ENCODE measurements at regions not wholly inside any gene's neighbourhood (a gene's known extent, or its start where the extent isn't known, plus 50 kb on each side); places are given as distances from the start of the nearest gene placed in this dataset.

GRCh38 chr12:13587721-13588390 lies 391.3 kb downstream of the EMP1 start:
- Histone ChIP-seq H3K36me3 (ENCODE audit: control insufficient read depth in 2 of 2, extremely low read depth in 1 of 2, insufficient read depth in 1 of 2, low read length in 1 of 2) (no peaks in the 10 kb centered on the region), H3K4me1 (ENCODE audit: control insufficient read depth in 1 of 2, extremely low read depth in 1 of 2, insufficient read depth in 2 of 2, low read length in 2 of 2) (no peaks in the 10 kb centered on the region), H3K27ac (ENCODE audit: low read length) (no peak overlapping the region), H3K4me3 (ENCODE audit: control insufficient read depth in 1 of 2, extremely low read depth in 1 of 2, low read length in 1 of 2) (no peak overlapping the region), H3K9me3 (no peaks in the 10 kb centered on the region), H3K27me3 (replicated peaks in 1 of 2; ENCODE audit: control insufficient read depth in 2 of 2, extremely low read depth in 1 of 2, insufficient read depth in 2 of 2, low read length in 1 of 2) (no peaks in the 10 kb centered on the region)
- Mint-ChIP-seq H3K4me3 (no peak overlapping the region), H3K9me3 (no peaks in the 10 kb centered on the region), H3K27me3 (peaks cover 0 to 3% of the 10 kb centered on the region in 2 donors), H3K27ac (no peak overlapping the region), H3K36me3 (no peaks in the 10 kb centered on the region), H3K4me1 (no peaks in the 10 kb centered on the region)
- WGBS (ENCODE audit: insufficient coverage) = 80% methylated on average over 1 of the region's 5 CpGs
- CTCF ChIA-PET = no interaction called here
- POLR2A ChIA-PET = no interaction called here
- DNase-seq (no peak), ATAC-seq (replicated peaks in 1 of 4) (no peak)

- Histone ChIP-seq H3K27me3 (replicated peaks in 1 of 2; ENCODE audit: control insufficient read depth in 2 of 2, extremely low read depth in 1 of 2, insufficient read depth in 2 of 2, low read length in 1 of 2) (no peaks in the 10 kb centered on the region), H3K27ac (ENCODE audit: low read length) (no peak overlapping the region), H3K4me1 (ENCODE audit: control insufficient read depth in 1 of 2, extremely low read depth in 1 of 2, insufficient read depth in 2 of 2, low read length in 2 of 2) (no peaks in the 10 kb centered on the region), H3K4me3 (ENCODE audit: control insufficient read depth in 1 of 2, extremely low read depth in 1 of 2, low read length in 1 of 2) (no peak overlapping the region), H3K9me3 (no peaks in the 10 kb centered on the region), H3K36me3 (ENCODE audit: control insufficient read depth in 2 of 2, extremely low read depth in 1 of 2, insufficient read depth in 1 of 2, low read length in 1 of 2) (no peaks in the 10 kb centered on the region)
- DNase-seq (no peak), ATAC-seq (replicated peaks in 1 of 4) (no peak)
- Mint-ChIP-seq H3K36me3 (no peaks in the 10 kb centered on the region), H3K27ac (no peak overlapping the region), H3K9me3 (no peaks in the 10 kb centered on the region), H3K27me3 (peaks cover 0 to 3% of the 10 kb centered on the region in 2 donors), H3K4me3 (no peak overlapping the region), H3K4me1 (no peaks in the 10 kb centered on the region)
- ChIA-PET POLR2A (no interaction called here), CTCF (no interaction called here)
- 88% methylated on average over 2 of the region's 5 CpGs for WGBS (ENCODE audit: insufficient coverage)
Observed at GRCh38 chr12:13586361-13586760, 389.8 kb downstream of the EMP1 start.

GRCh38 chr12:13584541-13584940 lies 388.0 kb downstream of the EMP1 start:
- peaks cover 0 to 3% of the 10 kb centered on the region in 2 donors for H3K27me3 Mint-ChIP-seq
- Histone ChIP-seq H3K27me3 (replicated peaks in 1 of 2; ENCODE audit: control insufficient read depth in 2 of 2, extremely low read depth in 1 of 2, insufficient read depth in 2 of 2, low read length in 1 of 2) (no peaks in the 10 kb centered on the region), H3K4me1 (ENCODE audit: control insufficient read depth in 1 of 2, extremely low read depth in 1 of 2, insufficient read depth in 2 of 2, low read length in 2 of 2) (no peaks in the 10 kb centered on the region), H3K4me3 (ENCODE audit: control insufficient read depth in 1 of 2, extremely low read depth in 1 of 2, low read length in 1 of 2) (no peak overlapping the region), H3K27ac (ENCODE audit: low read length) (no peak overlapping the region), H3K36me3 (ENCODE audit: control insufficient read depth in 2 of 2, extremely low read depth in 1 of 2, insufficient read depth in 1 of 2, low read length in 1 of 2) (no peaks in the 10 kb centered on the region), H3K9me3 (no peaks in the 10 kb centered on the region)
- ChIA-PET CTCF (no interaction called here), POLR2A (no interaction called here)
- ATAC-seq (replicated peaks in 1 of 4) = no peak
- no CpG with 5 or more reads among the region's 2 CpGs for WGBS (ENCODE audit: insufficient coverage)
- H3K4me1 Mint-ChIP-seq = no peaks in the 10 kb centered on the region
- DNase-seq = no peak
- H3K27ac Mint-ChIP-seq = no peak overlapping the region
- H3K9me3 Mint-ChIP-seq = no peaks in the 10 kb centered on the region
- no peaks in the 10 kb centered on the region for H3K36me3 Mint-ChIP-seq
- H3K4me3 Mint-ChIP-seq = no peak overlapping the region

GRCh38 chr12:13583630-13584029 lies 387.1 kb downstream of the EMP1 start:
- no peak overlapping the region for H3K4me3 Mint-ChIP-seq
- WGBS (ENCODE audit: insufficient coverage) = 88% methylated on average over 5 of the region's 7 CpGs

GRCh38 chr12:13582421-13582820 lies 385.9 kb downstream of the EMP1 start:
- no peaks in the 10 kb centered on the region for H3K36me3 Mint-ChIP-seq
- H3K9me3 Mint-ChIP-seq = no peaks in the 10 kb centered on the region
- no peak for DNase-seq
- Histone ChIP-seq H3K27me3 (replicated peaks in 1 of 2; ENCODE audit: control insufficient read depth in 2 of 2, extremely low read depth in 1 of 2, insufficient read depth in 2 of 2, low read length in 1 of 2) (no peaks in the 10 kb centered on the region), H3K4me1 (ENCODE audit: control insufficient read depth in 1 of 2, extremely low read depth in 1 of 2, insufficient read depth in 2 of 2, low read length in 2 of 2) (no peaks in the 10 kb centered on the region), H3K4me3 (ENCODE audit: control insufficient read depth in 1 of 2, extremely low read depth in 1 of 2, low read length in 1 of 2) (no peak overlapping the region), H3K9me3 (no peaks in the 10 kb centered on the region), H3K27ac (ENCODE audit: low read length) (no peak overlapping the region), H3K36me3 (ENCODE audit: control insufficient read depth in 2 of 2, extremely low read depth in 1 of 2, insufficient read depth in 1 of 2, low read length in 1 of 2) (no peaks in the 10 kb centered on the region)
- no peak overlapping the region for H3K27ac Mint-ChIP-seq
- H3K27me3 Mint-ChIP-seq = peaks cover under 1 to 3% of the 10 kb centered on the region in 2 donors
- no peak for ATAC-seq (replicated peaks in 1 of 4)
- CTCF ChIA-PET = no interaction called here
- H3K4me1 Mint-ChIP-seq = no peaks in the 10 kb centered on the region
- POLR2A ChIA-PET = interaction anchor here in 1 of 2 donors (0.7 kb wide), 1 partner anchor 13 kb away, joined by 6 read pairs; no protein-coding TSS in a partner anchor
- no CpG with 5 or more reads among the region's 4 CpGs for WGBS (ENCODE audit: insufficient coverage)
- no peak overlapping the region for H3K4me3 Mint-ChIP-seq

More at GRCh38 chr12:13583630-13584029, 387.1 kb downstream of the EMP1 start:
- ChIA-PET POLR2A (no interaction called here), CTCF (no interaction called here)
- Histone ChIP-seq H3K4me3 (ENCODE audit: control insufficient read depth in 1 of 2, extremely low read depth in 1 of 2, low read length in 1 of 2) (no peak overlapping the region), H3K9me3 (no peaks in the 10 kb centered on the region), H3K27me3 (replicated peaks in 1 of 2; ENCODE audit: control insufficient read depth in 2 of 2, extremely low read depth in 1 of 2, insufficient read depth in 2 of 2, low read length in 1 of 2) (no peaks in the 10 kb centered on the region), H3K36me3 (ENCODE audit: control insufficient read depth in 2 of 2, extremely low read depth in 1 of 2, insufficient read depth in 1 of 2, low read length in 1 of 2) (no peaks in the 10 kb centered on the region), H3K27ac (ENCODE audit: low read length) (no peak overlapping the region), H3K4me1 (ENCODE audit: control insufficient read depth in 1 of 2, extremely low read depth in 1 of 2, insufficient read depth in 2 of 2, low read length in 2 of 2) (no peaks in the 10 kb centered on the region)
- Mint-ChIP-seq H3K4me1 (no peaks in the 10 kb centered on the region), H3K27ac (no peak overlapping the region), H3K36me3 (no peaks in the 10 kb centered on the region), H3K9me3 (no peaks in the 10 kb centered on the region), H3K27me3 (peaks cover 0 to 3% of the 10 kb centered on the region in 2 donors)
- ATAC-seq (replicated peaks in 1 of 4) = no peak
- DNase-seq = no peak

GRCh38 chr12:13581031-13581430 lies 384.5 kb downstream of the EMP1 start:
- Mint-ChIP-seq H3K9me3 (no peaks in the 10 kb centered on the region), H3K27me3 (peaks cover 4 to 5% of the 10 kb centered on the region in 2 donors), H3K36me3 (no peaks in the 10 kb centered on the region), H3K4me1 (no peaks in the 10 kb centered on the region), H3K4me3 (no peak overlapping the region), H3K27ac (no peak overlapping the region)
- H3K36me3 ChIP-seq (ENCODE audit: control insufficient read depth in 2 of 2, extremely low read depth in 1 of 2, insufficient read depth in 1 of 2, low read length in 1 of 2) = no peaks in the 10 kb centered on the region
- CTCF ChIA-PET = interaction anchor here in 1 of 2 donors (0.7 kb wide), 1 partner anchor 25 kb away, joined by 5 read pairs; no protein-coding TSS in a partner anchor
- H3K27me3 ChIP-seq (replicated peaks in 1 of 2; ENCODE audit: control insufficient read depth in 2 of 2, extremely low read depth in 1 of 2, insufficient read depth in 2 of 2, low read length in 1 of 2) = no peaks in the 10 kb centered on the region
- DNase-seq = no peak
- ATAC-seq (replicated peaks in 1 of 4) = no peak
- POLR2A ChIA-PET = no interaction called here
- H3K9me3 ChIP-seq = no peaks in the 10 kb centered on the region
- no peak overlapping the region for H3K4me3 ChIP-seq (ENCODE audit: control insufficient read depth in 1 of 2, extremely low read depth in 1 of 2, low read length in 1 of 2)
- H3K27ac ChIP-seq (ENCODE audit: low read length) = no peak overlapping the region
- H3K4me1 ChIP-seq (ENCODE audit: control insufficient read depth in 1 of 2, extremely low read depth in 1 of 2, insufficient read depth in 2 of 2, low read length in 2 of 2) = no peaks in the 10 kb centered on the region

GRCh38 chr12:13580206-13580605 lies 383.7 kb downstream of the EMP1 start:
- no CpG with 5 or more reads among the region's 1 CpG for WGBS (ENCODE audit: insufficient coverage)
- no peak overlapping the region for H3K4me3 ChIP-seq (ENCODE audit: control insufficient read depth in 1 of 2, extremely low read depth in 1 of 2, low read length in 1 of 2)
- no peaks in the 10 kb centered on the region for H3K9me3 Mint-ChIP-seq
- ATAC-seq (replicated peaks in 1 of 4) = no peak
- no peaks in the 10 kb centered on the region for H3K27me3 ChIP-seq (replicated peaks in 1 of 2; ENCODE audit: control insufficient read depth in 2 of 2, extremely low read depth in 1 of 2, insufficient read depth in 2 of 2, low read length in 1 of 2)
- H3K36me3 ChIP-seq (ENCODE audit: control insufficient read depth in 2 of 2, extremely low read depth in 1 of 2, insufficient read depth in 1 of 2, low read length in 1 of 2) = no peaks in the 10 kb centered on the region
- CTCF ChIA-PET = interaction anchor here in 1 of 2 donors (0.5 kb wide), 2 partner anchors 16 to 72 kb away, joined by 3 read pairs; no protein-coding TSS in a partner anchor
- POLR2A ChIA-PET = no interaction called here
- H3K4me1 Mint-ChIP-seq = no peaks in the 10 kb centered on the region
- H3K27ac ChIP-seq (ENCODE audit: low read length) = no peak overlapping the region
- H3K36me3 Mint-ChIP-seq = no peaks in the 10 kb centered on the region
- no peak overlapping the region for H3K27ac Mint-ChIP-seq
- no peak for DNase-seq
- no peak overlapping the region for H3K4me3 Mint-ChIP-seq
- H3K4me1 ChIP-seq (ENCODE audit: control insufficient read depth in 1 of 2, extremely low read depth in 1 of 2, insufficient read depth in 2 of 2, low read length in 2 of 2) = no peaks in the 10 kb centered on the region
- no peaks in the 10 kb centered on the region for H3K9me3 ChIP-seq
- peaks cover 4 to 5% of the 10 kb centered on the region in 2 donors for H3K27me3 Mint-ChIP-seq
